Transverse colon (tissue), 4 donors: ENCODE measurements at regions not wholly inside any gene's neighbourhood (a gene's known extent, or its start where the extent isn't known, plus 50 kb on each side); places are given as distances from the start of the nearest gene placed in this dataset.

Experiments
- DNase-seq: peaks from one replicate; pipeline ENCODE4 v3.0.0-alpha.2; 2019
- H3K27ac ChIP-seq, 4 donors: fragments of 200-600 bp; sonication (generic); 2 replicates each; pipeline ENCODE4 v1.5.1; 2016 to 2018; ENCODE audit warnings: inconsistent platforms in 4 of 4
- H3K27me3 ChIP-seq: fragments of 200-600 bp; sonication (generic); 2 replicates; pipeline ENCODE4 v1.5.1; 2017; ENCODE audit warnings: inconsistent platforms
- H3K36me3 ChIP-seq, 4 donors: fragments of 200-600 bp; sonication (generic); 2 replicates each; pipeline ENCODE4 v1.5.1; 2017 to 2019; ENCODE audit warnings: inconsistent platforms in 4 of 4
- H3K4me1 ChIP-seq, 4 donors: fragments of 200-600 bp; sonication (generic); 2 replicates each; pipeline ENCODE4 v1.5.1; 2017 to 2020; ENCODE audit warnings: inconsistent platforms in 4 of 4
- H3K4me3 ChIP-seq, 4 donors: fragments of 200-600 bp; sonication (generic); 1 replicate in 1 of 4; 2 replicates in 3 of 4; pipeline versions ENCODE4 v1.5.1 to v1.6.1; 2017 to 2019; ENCODE audit warnings: inconsistent platforms in 4 of 4
- H3K9me3 ChIP-seq, 2 donors: fragments of 200-600 bp; sonication (generic); 2 replicates each; pipeline ENCODE4 v1.5.1; 2017 to 2019; ENCODE audit warnings: inconsistent platforms in 2 of 2
- EP300 ChIP-seq: sonication (generic); formaldehyde crosslinking; IDR thresholded peaks from one replicate; pipeline ENCODE4 v1.6.1; 2017; ENCODE audit warnings: antibody characterized with exemption, low read depth
- POLR2A ChIP-seq: fragments of 450-650 bp; IDR thresholded peaks from one replicate; pipeline ENCODE4 v1.6.1; 2016; ENCODE audit warnings: antibody characterized with exemption, mild to moderate bottlenecking, moderate library complexity
- POLR2AphosphoS5 ChIP-seq, 3 donors: sonication (generic); formaldehyde crosslinking; IDR thresholded peaks; one replicate each; pipeline ENCODE4 v1.6.1; 2016; ENCODE audit warnings: antibody characterized with exemption in 3 of 3
- WGBS, 2 donors: methylation state at CpG; one replicate each; pipeline ENCODE4 v1.1.5; 2018; ENCODE audit warnings: low coverage in 1 of 2; 5-methylcytosine and 5-hydroxymethylcytosine counted together
- in situ Hi-C, 4 donors: fragments of 200-750 bp; cut with MboI; loops; one replicate each; pipeline versions ENCODE4 v1.15.0 to v1.15.1; 2017; ENCODE audit warnings: low sequenced_read_pairs in 3 of 4, low pct_ligation_motif_present in 1 of 4, low pct_unique_long_range_greater_than_20kb in 1 of 4
- intact Hi-C: fragments of 100-400 bp; cut with DNase I; formaldehyde crosslinking; loops from one replicate; pipeline ENCODE4 v1.15.1; 2023; ENCODE audit warnings: low total_unique reads
- TF ChIP-seq, protein P1 (sequence below), 5 experiments: fragments of 200-600 bp in 3 of 5; fragments of 450-650 bp in 2 of 5; sonication (generic) in 3 of 5; IDR thresholded peaks; 1 replicate in 2 of 5; 2 replicates in 3 of 5; pipeline ENCODE4 v1.5.1; 2016 to 2017; ENCODE audit warnings: antibody characterized with exemption in 5 of 5, inconsistent platforms in 3 of 5, mild to moderate bottlenecking in 2 of 5, moderate library complexity in 1 of 5

GRCh38 chr10:5297996-5298395 lies 66.8 kb upstream of the UCN3 start:
- no peaks in the 10 kb centered on the region for H3K27me3 ChIP-seq
- no peak overlapping the region for H3K4me3 ChIP-seq
- TF ChIP-seq POLR2AphosphoS5 (IDR thresholded peaks at IDR 0.05) (no peak), EP300 (no peak), POLR2A (no peak)
- TF ChIP-seq, protein P1, sequence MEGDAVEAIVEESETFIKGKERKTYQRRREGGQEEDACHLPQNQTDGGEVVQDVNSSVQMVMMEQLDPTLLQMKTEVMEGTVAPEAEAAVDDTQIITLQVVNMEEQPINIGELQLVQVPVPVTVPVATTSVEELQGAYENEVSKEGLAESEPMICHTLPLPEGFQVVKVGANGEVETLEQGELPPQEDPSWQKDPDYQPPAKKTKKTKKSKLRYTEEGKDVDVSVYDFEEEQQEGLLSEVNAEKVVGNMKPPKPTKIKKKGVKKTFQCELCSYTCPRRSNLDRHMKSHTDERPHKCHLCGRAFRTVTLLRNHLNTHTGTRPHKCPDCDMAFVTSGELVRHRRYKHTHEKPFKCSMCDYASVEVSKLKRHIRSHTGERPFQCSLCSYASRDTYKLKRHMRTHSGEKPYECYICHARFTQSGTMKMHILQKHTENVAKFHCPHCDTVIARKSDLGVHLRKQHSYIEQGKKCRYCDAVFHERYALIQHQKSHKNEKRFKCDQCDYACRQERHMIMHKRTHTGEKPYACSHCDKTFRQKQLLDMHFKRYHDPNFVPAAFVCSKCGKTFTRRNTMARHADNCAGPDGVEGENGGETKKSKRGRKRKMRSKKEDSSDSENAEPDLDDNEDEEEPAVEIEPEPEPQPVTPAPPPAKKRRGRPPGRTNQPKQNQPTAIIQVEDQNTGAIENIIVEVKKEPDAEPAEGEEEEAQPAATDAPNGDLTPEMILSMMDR (IDR thresholded peaks at IDR 0.05): no peak
- in situ Hi-C loops (no loop called here), intact Hi-C loops (no loop called here)
- no peak overlapping the region for H3K27ac ChIP-seq
- H3K9me3 ChIP-seq: no peaks in the 10 kb centered on the region
- H3K36me3 ChIP-seq: no peaks in the 10 kb centered on the region
- peaks cover 0 to 7% (median 0%) of the 10 kb centered on the region in 4 donors for H3K4me1 ChIP-seq
- DNase-seq: no peak
- 78 to 99% methylated on average over 3 to 4 of the region's 4 CpGs for WGBS, 2 donors

GRCh38 chr10:5299950-5300349 lies 64.8 kb upstream of the UCN3 start:
- H3K4me3 ChIP-seq: no peak overlapping the region
- in situ Hi-C loops: loop anchor here in 1 of 4 donors (10.0 kb wide), 1 partner anchor 445 kb away; no protein-coding TSS in a partner anchor
- no peaks in the 10 kb centered on the region for H3K9me3 ChIP-seq
- intact Hi-C loops: no loop called here
- TF ChIP-seq POLR2AphosphoS5 (IDR thresholded peaks at IDR 0.05) (no peak), POLR2A (no peak), EP300 (no peak)
- TF ChIP-seq, protein P1 (IDR thresholded peaks at IDR 0.05): no peak
- no peak overlapping the region for H3K27ac ChIP-seq
- no peaks in the 10 kb centered on the region for H3K27me3 ChIP-seq
- H3K4me1 ChIP-seq: no peaks in the 10 kb centered on the region
- no peak for DNase-seq
- WGBS, 2 donors: 72 to 81% methylated on average over 3 of the region's 3 CpGs
- no peaks in the 10 kb centered on the region for H3K36me3 ChIP-seq

DNA sequence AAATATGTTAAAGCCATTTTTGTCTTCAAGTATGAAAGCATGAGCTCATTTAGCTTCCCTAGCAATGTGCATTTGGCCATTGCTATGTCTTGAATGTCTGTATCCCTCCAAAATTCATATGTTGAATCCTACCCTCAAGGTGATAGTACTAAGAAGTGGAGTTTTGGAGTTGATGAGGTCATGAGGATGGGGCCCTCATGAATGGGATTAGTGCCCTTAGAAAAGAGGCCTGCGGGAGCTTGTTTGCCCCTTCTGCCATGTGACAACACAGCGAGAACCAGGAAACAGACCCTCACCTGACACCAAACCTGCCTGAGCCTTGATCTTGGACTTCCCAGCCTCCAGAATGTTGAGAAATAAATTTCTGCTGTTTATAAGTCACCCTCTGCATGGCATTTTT lies 61.3 kb upstream of the UCN3 start:
- in situ Hi-C loops: loop anchor here in 1 of 4 donors (10.0 kb wide), 1 partner anchor 449 kb away; no protein-coding TSS in a partner anchor
- WGBS, 2 donors: 78 to 100% methylated on average over 1 to 2 of the region's 2 CpGs
- TF ChIP-seq EP300 (no peak), POLR2AphosphoS5 (IDR thresholded peaks at IDR 0.05) (no peak), POLR2A (no peak)
- TF ChIP-seq, protein P1 (IDR thresholded peaks at IDR 0.05): no peak

DNA sequence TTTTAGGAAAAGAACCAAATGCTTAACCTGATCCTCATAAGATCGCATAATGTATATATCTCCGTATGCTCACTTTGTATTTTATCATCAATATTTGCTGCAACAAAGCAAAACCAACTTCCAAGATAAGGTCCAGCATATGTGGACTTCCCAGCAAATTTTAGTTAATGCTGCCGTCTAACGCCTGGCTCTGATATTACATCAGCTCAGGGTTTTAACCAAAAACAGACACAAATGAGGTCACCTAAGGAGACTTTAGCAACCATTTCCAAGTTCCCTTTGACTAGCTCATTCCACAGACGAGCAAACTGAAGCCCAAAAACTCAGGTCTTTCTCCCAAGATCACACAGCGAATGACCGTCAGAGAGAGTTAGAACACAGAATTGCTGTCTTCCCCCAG lies 59.4 kb upstream of the UCN3 start:
- in situ Hi-C loops: loop anchor here in 1 of 4 donors (10.0 kb wide), 1 partner anchor 451 kb away; no protein-coding TSS in a partner anchor
- TF ChIP-seq, protein P1 (IDR thresholded peaks at IDR 0.05): no peak
- TF ChIP-seq POLR2AphosphoS5 (IDR thresholded peaks at IDR 0.05) (no peak), EP300 (no peak), POLR2A (no peak)

More for the DNA sequence above, 61.3 kb upstream of the UCN3 start:
- intact Hi-C loops: no loop called here
- H3K4me1 ChIP-seq: no peaks in the 10 kb centered on the region
- no peaks in the 10 kb centered on the region for H3K36me3 ChIP-seq
- H3K27me3 ChIP-seq: no peaks in the 10 kb centered on the region
- H3K27ac ChIP-seq: no peak overlapping the region
- DNase-seq: no peak
- no peak overlapping the region for H3K4me3 ChIP-seq
- no peaks in the 10 kb centered on the region for H3K9me3 ChIP-seq

More for the DNA sequence above, 59.4 kb upstream of the UCN3 start:
- Histone ChIP-seq H3K36me3 (no peaks in the 10 kb centered on the region), H3K27me3 (no peaks in the 10 kb centered on the region), H3K4me3 (no peak overlapping the region), H3K27ac (no peak overlapping the region), H3K9me3 (no peaks in the 10 kb centered on the region), H3K4me1 (no peaks in the 10 kb centered on the region)
- WGBS, 2 donors: 89 to 96% methylated on average over 4 to 7 of the region's 7 CpGs
- no peak for DNase-seq
- intact Hi-C loops: no loop called here
